ENCODE measurements at regions not wholly inside any gene's neighbourhood (a gene's known extent, or its start where the extent isn't known, plus 50 kb on each side); places are given as distances from the start of the nearest gene placed in this dataset.

DNA sequence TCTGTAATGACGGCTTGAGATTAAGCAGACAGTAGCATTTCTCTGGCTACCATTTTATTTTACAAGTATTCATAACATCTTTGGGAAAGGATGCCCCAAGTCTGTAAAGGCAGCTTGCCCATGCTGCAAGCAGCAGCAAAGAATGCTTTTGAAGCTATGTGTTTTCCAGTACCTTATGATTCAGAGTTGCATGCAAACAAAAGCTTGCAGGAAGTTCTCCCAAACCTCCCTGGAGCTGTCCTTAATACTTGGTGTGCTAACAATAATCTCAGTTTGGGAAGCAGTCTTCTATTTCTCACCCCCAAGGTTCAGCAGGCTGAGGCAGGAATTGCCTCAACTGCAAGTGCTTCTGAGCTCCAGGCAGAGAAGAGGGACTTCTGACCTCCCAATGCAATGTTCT, 60.8 kb downstream of the CCNA1 start:
- no peak for TF ChIP-seq NFIC (IDR thresholded peaks at IDR 0.05; ENCODE audit: borderline replicate concordance)
- no peak for TF ChIP-seq CHD2 (IDR thresholded peaks at IDR 0.05; ENCODE audit: low read length, partially characterized antibody)
- TF ChIP-seq, protein P1, sequence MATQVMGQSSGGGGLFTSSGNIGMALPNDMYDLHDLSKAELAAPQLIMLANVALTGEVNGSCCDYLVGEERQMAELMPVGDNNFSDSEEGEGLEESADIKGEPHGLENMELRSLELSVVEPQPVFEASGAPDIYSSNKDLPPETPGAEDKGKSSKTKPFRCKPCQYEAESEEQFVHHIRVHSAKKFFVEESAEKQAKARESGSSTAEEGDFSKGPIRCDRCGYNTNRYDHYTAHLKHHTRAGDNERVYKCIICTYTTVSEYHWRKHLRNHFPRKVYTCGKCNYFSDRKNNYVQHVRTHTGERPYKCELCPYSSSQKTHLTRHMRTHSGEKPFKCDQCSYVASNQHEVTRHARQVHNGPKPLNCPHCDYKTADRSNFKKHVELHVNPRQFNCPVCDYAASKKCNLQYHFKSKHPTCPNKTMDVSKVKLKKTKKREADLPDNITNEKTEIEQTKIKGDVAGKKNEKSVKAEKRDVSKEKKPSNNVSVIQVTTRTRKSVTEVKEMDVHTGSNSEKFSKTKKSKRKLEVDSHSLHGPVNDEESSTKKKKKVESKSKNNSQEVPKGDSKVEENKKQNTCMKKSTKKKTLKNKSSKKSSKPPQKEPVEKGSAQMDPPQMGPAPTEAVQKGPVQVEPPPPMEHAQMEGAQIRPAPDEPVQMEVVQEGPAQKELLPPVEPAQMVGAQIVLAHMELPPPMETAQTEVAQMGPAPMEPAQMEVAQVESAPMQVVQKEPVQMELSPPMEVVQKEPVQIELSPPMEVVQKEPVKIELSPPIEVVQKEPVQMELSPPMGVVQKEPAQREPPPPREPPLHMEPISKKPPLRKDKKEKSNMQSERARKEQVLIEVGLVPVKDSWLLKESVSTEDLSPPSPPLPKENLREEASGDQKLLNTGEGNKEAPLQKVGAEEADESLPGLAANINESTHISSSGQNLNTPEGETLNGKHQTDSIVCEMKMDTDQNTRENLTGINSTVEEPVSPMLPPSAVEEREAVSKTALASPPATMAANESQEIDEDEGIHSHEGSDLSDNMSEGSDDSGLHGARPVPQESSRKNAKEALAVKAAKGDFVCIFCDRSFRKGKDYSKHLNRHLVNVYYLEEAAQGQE (IDR thresholded peaks at IDR 0.05; ENCODE audit: low read depth, low read length): no peak
- no peak for TF ChIP-seq GATA2 (CRISPR knock-in tag; IDR thresholded peaks at IDR 0.05)
- no peak for TF ChIP-seq RCOR1 (IDR thresholded peaks at IDR 0.05; ENCODE audit: low read length)
- ChIA-PET POLR2A (no interaction called here), CTCF (interaction anchor here (1.3 kb wide), 1 partner anchor 489 kb away, joined by 3 read pairs; no protein-coding TSS in a partner anchor)
- Histone ChIP-seq H4K20me1 (ENCODE audit: insufficient read depth) (no peaks in the 10 kb centered on the region), H3K4me3 (ENCODE audit: low read depth in 2 of 2, low read length in 1 of 2) (no peak overlapping the region), H3K9me2 (no peaks in the 10 kb centered on the region), H3K4me1 (ENCODE audit: control insufficient read depth in 1 of 2, insufficient read depth in 2 of 2, low read depth in 1 of 2, low read length in 1 of 2) (no peaks in the 10 kb centered on the region), H2AFZ (ENCODE audit: low read depth) (no peak overlapping the region), H3K4me2 (no peak overlapping the region), H3K9me3 (no peaks in the 10 kb centered on the region), H3K9ac (no peak overlapping the region), H3K79me2 (ENCODE audit: insufficient read depth) (no peaks in the 10 kb centered on the region), H3F3A (replicated peaks; ENCODE audit: insufficient read depth) (no peaks in the 10 kb centered on the region), H3K27ac (ENCODE audit: low read depth in 2 of 2, low read length in 1 of 2) (no peak overlapping the region), H3K27me3 (ENCODE audit: insufficient read depth) (peaks cover 8% of the 10 kb centered on the region; the same call in 1 of the 2 replicates), H3K36me3 (replicated peaks in 1 of 2; ENCODE audit: control insufficient read depth in 1 of 2, insufficient read depth in 2 of 2, low read length in 1 of 2) (no peaks in the 10 kb centered on the region)
- 0% methylated on average over 1 of the region's 1 CpG for WGBS (ENCODE audit: low lambda C conversion rate)
- no peak for DNase-seq

DNA sequence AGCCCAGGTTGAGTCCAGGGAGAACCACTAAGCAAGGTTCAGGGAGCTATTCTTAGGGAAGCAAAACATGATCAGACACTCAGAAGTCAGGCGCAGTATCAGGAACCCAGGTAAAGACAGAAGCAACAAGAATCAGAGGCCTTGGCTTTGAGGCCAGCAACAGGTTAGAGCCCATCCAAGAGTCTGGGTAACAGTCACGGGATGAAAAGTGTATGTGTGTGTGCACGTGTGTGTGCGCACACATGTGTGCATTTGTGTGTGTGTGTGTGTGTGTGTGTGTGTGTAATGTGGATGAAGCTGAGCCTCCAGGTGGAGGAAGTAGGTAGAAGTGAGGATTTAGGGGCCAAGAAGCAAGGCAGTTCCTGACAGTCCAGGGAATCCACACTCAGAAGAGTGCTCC, 63.1 kb downstream of the CCNA1 start:
- no peaks in the 10 kb centered on the region for H3K36me3 ChIP-seq (replicated peaks in 1 of 2; ENCODE audit: control insufficient read depth in 1 of 2, insufficient read depth in 2 of 2, low read length in 1 of 2)
- no peak for DNase-seq
- H3K9me2 ChIP-seq: no peaks in the 10 kb centered on the region
- H3K4me2 ChIP-seq: no peak overlapping the region
- no peaks in the 10 kb centered on the region for H3K9me3 ChIP-seq
- H3F3A ChIP-seq (replicated peaks; ENCODE audit: insufficient read depth): no peaks in the 10 kb centered on the region
- TF ChIP-seq NRF1 (IDR thresholded peaks at IDR 0.05; ENCODE audit: low read depth, low read length) (no peak), POLR2AphosphoS5 (IDR thresholded peaks at IDR 0.05; ENCODE audit: low read depth, low read length) (no peak), ELF1 (IDR thresholded peaks at IDR 0.05) (no peak), GATA2 (CRISPR knock-in tag; IDR thresholded peaks at IDR 0.05) (no peak), MXI1 (IDR thresholded peaks at IDR 0.05; ENCODE audit: low read depth, low read length) (no peak), SMC3 (IDR thresholded peaks at IDR 0.05; ENCODE audit: low read depth, low read length) (no peak), RAD21 (IDR thresholded peaks at IDR 0.05; ENCODE audit: low read length) (no peak)
- TF ChIP-seq, protein P2, sequence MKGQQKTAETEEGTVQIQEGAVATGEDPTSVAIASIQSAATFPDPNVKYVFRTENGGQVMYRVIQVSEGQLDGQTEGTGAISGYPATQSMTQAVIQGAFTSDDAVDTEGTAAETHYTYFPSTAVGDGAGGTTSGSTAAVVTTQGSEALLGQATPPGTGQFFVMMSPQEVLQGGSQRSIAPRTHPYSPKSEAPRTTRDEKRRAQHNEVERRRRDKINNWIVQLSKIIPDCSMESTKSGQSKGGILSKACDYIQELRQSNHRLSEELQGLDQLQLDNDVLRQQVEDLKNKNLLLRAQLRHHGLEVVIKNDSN (IDR thresholded peaks at IDR 0.05; ENCODE audit: borderline replicate concordance, low read depth): no peak
- TF ChIP-seq, protein P3, sequence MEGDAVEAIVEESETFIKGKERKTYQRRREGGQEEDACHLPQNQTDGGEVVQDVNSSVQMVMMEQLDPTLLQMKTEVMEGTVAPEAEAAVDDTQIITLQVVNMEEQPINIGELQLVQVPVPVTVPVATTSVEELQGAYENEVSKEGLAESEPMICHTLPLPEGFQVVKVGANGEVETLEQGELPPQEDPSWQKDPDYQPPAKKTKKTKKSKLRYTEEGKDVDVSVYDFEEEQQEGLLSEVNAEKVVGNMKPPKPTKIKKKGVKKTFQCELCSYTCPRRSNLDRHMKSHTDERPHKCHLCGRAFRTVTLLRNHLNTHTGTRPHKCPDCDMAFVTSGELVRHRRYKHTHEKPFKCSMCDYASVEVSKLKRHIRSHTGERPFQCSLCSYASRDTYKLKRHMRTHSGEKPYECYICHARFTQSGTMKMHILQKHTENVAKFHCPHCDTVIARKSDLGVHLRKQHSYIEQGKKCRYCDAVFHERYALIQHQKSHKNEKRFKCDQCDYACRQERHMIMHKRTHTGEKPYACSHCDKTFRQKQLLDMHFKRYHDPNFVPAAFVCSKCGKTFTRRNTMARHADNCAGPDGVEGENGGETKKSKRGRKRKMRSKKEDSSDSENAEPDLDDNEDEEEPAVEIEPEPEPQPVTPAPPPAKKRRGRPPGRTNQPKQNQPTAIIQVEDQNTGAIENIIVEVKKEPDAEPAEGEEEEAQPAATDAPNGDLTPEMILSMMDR (IDR thresholded peaks at IDR 0.05): no peak
- no peaks in the 10 kb centered on the region for H3K79me2 ChIP-seq (ENCODE audit: insufficient read depth)
- no peak overlapping the region for H3K4me3 ChIP-seq (ENCODE audit: low read depth in 2 of 2, low read length in 1 of 2)
- no peak overlapping the region for H2AFZ ChIP-seq (ENCODE audit: low read depth)
- WGBS (ENCODE audit: low lambda C conversion rate): 36% methylated on average over 4 of the region's 4 CpGs
- H3K27me3 ChIP-seq (ENCODE audit: insufficient read depth): peaks cover 12% of the 10 kb centered on the region; the same call in 1 of the 2 replicates
- no peak overlapping the region for H3K27ac ChIP-seq (ENCODE audit: low read depth in 2 of 2, low read length in 1 of 2)
- CTCF ChIA-PET: no interaction called here
- POLR2A ChIA-PET: no interaction called here
- H3K9ac ChIP-seq: no peak overlapping the region
- no peaks in the 10 kb centered on the region; a peak in 1 of 4 replicates for H3K4me1 ChIP-seq (ENCODE audit: control insufficient read depth in 1 of 2, insufficient read depth in 2 of 2, low read depth in 1 of 2, low read length in 1 of 2)
- no peaks in the 10 kb centered on the region for H4K20me1 ChIP-seq (ENCODE audit: insufficient read depth)

Data from SK-N-SH (cell line).